Kidney epithelial cell (primary cell): ENCODE measurements at regions not wholly inside any gene's neighbourhood (a gene's known extent, or its start where the extent isn't known, plus 50 kb on each side); places are given as distances from the start of the nearest gene placed in this dataset.

Source experiments
- DNase-seq: peaks from one replicate; pipeline ENCODE4 v3.0.0-alpha.2; 2010; ENCODE audit warnings: low read depth
- H3K27me3 ChIP-seq: 2 replicates; pipeline ENCODE4 v1.6.0; 2011; ENCODE audit warnings: low read length; ENCODE audit not compliant: control insufficient read depth, insufficient read depth
- H3K36me3 ChIP-seq: 2 replicates; pipeline ENCODE4 v1.5.1; 2011; ENCODE audit warnings: low read length; ENCODE audit not compliant: control insufficient read depth, insufficient read depth
- H3K4me3 ChIP-seq: 2 replicates; pipeline ENCODE4 v1.5.1; 2011; ENCODE audit warnings: low read depth, mild to moderate bottlenecking, control low read depth, low read length
- CTCF ChIP-seq: IDR thresholded peaks from 2 replicates; pipeline ENCODE4 v1.5.1; 2011; ENCODE audit warnings: mild to moderate bottlenecking, moderate library complexity, low read length, control low read depth, inconsistent platforms; ENCODE audit not compliant: insufficient read depth, poor library complexity, severe bottlenecking

- Histone ChIP-seq H3K36me3 (no peaks in the 10 kb centered on the region), H3K27me3 (no peaks in the 10 kb centered on the region), H3K4me3 (no peak overlapping the region)
- DNase-seq, result peak; percentile 12
- TF ChIP-seq CTCF, result no peak
These were observed 76.8 kb upstream of the BDNF start for GRCh38 chr11:27777033-27777432.

GRCh38 chr11:27773884-27774283, 73.6 kb upstream of the BDNF start:
- DNase-seq, result no peak
- no peak for TF ChIP-seq CTCF
- Histone ChIP-seq H3K36me3 (no peaks in the 10 kb centered on the region), H3K27me3 (no peaks in the 10 kb centered on the region), H3K4me3 (no peak overlapping the region)

- Histone ChIP-seq H3K27me3 (no peaks in the 10 kb centered on the region), H3K36me3 (no peaks in the 10 kb centered on the region), H3K4me3 (no peak overlapping the region)
- DNase-seq, result no peak
- TF ChIP-seq CTCF, result no peak
These were observed 71.3 kb upstream of the BDNF start for GRCh38 chr11:27771516-27771915.

- H3K4me3 ChIP-seq, result no peak overlapping the region
- H3K27me3 ChIP-seq, result no peaks in the 10 kb centered on the region
- no peak for TF ChIP-seq CTCF
- DNase-seq, result peak; percentile 69
- H3K36me3 ChIP-seq, result no peaks in the 10 kb centered on the region
These were observed 70.3 kb upstream of the BDNF start for GRCh38 chr11:27770576-27770975.

GRCh38 chr11:27763736-27764135, 63.5 kb upstream of the BDNF start:
- Histone ChIP-seq H3K36me3 (no peaks in the 10 kb centered on the region), H3K27me3 (no peaks in the 10 kb centered on the region), H3K4me3 (no peak overlapping the region)
- no peak for TF ChIP-seq CTCF
- DNase-seq, result no peak

- Histone ChIP-seq H3K36me3 (no peaks in the 10 kb centered on the region), H3K27me3 (no peaks in the 10 kb centered on the region), H3K4me3 (no peak overlapping the region)
- DNase-seq, result no peak
- TF ChIP-seq CTCF, result no peak
These were observed 61.1 kb upstream of the BDNF start for GRCh38 chr11:27761356-27761755.
